ENCODE measurements at regions not wholly inside any gene's neighbourhood (a gene's known extent, or its start where the extent isn't known, plus 50 kb on each side); places are given as distances from the start of the nearest gene placed in this dataset.
A peak's percentile ranks its signal among the peaks of the same experiment; 100 is the strongest.
"Not testable (repeated sequence)": the region's sequence is repeated elsewhere in the genome, so short reads cannot be mapped to it uniquely, and the experiment has no call there.

DNA sequence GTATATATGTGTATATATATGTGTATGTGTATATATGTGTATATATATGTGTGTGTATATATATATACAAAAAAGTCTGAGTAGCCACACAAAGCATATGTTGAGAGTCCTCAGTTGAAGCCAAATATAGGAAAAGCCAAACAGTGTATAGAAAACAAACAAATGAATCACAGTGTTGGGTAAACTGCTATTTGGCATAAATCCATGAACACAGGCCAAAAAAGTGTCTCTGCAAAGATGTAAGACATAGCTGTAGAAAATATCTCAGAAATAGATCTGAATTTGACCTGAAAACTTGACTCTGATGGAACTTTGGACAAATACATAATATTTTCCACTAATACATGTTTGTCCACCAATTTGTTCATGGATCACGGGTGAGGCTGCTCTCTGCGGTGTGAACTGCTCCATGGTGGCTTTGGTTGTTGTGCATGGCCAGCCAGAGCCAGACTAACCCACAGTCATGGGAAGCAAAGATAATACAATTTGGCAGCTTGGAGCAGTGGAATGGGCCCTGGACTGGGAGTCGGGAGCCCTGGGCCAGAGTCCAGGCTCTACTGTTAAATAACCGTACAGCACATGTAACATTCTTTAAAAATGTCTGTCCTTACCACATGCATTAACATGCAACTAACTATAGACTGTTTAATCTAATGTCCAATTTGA is 76.9 kb upstream of the EED start:
- TF ChIP-seq, protein P1, sequence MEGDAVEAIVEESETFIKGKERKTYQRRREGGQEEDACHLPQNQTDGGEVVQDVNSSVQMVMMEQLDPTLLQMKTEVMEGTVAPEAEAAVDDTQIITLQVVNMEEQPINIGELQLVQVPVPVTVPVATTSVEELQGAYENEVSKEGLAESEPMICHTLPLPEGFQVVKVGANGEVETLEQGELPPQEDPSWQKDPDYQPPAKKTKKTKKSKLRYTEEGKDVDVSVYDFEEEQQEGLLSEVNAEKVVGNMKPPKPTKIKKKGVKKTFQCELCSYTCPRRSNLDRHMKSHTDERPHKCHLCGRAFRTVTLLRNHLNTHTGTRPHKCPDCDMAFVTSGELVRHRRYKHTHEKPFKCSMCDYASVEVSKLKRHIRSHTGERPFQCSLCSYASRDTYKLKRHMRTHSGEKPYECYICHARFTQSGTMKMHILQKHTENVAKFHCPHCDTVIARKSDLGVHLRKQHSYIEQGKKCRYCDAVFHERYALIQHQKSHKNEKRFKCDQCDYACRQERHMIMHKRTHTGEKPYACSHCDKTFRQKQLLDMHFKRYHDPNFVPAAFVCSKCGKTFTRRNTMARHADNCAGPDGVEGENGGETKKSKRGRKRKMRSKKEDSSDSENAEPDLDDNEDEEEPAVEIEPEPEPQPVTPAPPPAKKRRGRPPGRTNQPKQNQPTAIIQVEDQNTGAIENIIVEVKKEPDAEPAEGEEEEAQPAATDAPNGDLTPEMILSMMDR (IDR thresholded peaks at IDR 0.05): no peak
- no peak for TF ChIP-seq ZFX (IDR thresholded peaks at IDR 0.05; ENCODE audit: borderline replicate concordance)
- H3K27ac ChIP-seq: no peak overlapping the region

DNA sequence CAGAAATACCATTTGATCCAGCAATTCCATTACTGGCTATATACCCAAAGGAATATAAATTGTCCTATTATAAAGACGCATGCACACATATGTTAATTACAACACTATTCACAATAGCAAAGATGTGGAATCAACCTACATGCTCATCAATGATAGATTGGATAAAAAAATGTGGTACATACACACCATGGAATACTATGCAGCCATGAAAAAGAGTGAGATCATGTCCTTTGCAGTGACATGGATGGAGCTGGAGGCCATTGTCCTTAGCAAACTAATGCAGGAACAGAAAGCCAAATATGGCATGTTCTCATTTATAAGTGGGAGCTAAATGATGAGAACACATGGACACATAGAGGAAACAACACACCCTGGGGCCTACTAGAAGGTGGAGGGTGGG is 78.3 kb upstream of the EED start:
- H3K27ac ChIP-seq: not testable (repeated sequence)

DNA sequence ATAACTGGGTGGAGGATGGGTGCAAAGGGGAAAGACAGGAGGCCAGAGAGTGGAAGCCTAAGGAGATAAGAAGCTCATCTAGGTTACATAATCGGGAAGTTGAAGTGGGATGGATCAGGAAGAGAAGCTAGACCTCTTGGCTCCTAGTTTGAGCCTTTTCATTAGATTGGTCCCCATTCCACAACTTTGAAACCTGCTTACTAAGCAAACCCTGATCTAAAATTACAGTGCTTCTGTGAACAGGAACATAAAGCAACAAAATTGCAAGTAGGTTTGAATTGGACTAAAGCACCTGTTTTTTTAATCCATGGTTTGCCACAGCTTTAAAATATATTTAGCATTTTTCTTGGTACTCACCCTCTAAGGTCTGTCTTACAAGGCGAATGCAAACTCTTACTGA is 80.4 kb upstream of the EED start:
- no peak for TF ChIP-seq ZFX (IDR thresholded peaks at IDR 0.05; ENCODE audit: borderline replicate concordance)
- TF ChIP-seq, protein P1 (IDR thresholded peaks at IDR 0.05): no peak

DNA sequence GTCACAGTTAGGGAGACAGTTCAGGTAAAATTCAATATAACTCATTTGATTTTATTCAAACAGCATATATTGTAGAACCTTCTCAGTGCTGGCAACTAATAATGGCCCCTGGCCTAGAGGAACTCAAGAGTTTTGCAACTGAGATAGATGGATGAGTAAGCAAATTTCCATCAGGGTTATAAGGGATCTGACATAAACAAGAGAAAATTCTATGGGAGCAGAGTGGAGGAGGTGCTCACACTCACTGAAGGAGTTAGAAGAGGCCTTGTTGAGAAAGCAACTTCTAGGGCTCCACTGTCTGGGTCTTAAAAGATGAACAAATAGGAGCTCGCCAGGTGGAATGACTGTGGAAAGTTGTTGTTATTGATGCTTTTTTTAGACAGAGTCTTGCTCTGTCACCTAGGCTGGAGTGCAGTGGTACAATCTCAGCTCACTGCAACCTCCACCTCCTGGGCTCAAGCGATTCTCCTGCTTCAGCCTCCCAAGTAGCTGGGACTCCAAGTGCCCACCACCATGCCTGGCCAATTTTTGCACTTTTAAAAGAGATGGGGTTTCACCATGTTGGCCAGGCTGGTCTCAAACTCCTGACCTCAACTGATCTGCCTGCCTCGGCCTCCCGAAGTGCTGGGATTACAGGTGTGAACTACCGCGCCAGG is 81.2 kb upstream of the EED start:
- not testable (repeated sequence) for H3K27ac ChIP-seq

More for the DNA sequence above, 80.4 kb upstream of the EED start:
- no peak overlapping the region for H3K27ac ChIP-seq

DNA sequence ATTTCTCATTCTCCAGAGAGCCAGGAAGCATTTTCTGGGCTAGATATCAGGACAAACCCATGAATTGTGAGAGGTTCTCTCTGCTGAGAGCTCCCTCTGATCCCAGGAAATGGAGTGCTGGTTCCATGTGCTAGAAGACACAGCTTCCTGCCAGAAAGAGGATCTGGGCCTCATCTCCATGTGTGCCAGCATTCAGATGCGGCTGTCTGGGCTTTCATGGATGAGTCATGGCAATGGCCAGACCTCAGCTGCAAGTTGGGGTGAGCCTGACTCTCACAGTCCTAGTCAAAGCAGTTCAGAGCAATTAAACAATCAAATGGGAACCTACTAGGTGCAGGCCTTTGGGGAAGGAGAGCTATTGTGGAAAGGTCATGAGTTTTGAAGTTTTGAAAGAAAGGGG is 82.3 kb upstream of the EED start:
- TF ChIP-seq, protein P1 (IDR thresholded peaks at IDR 0.05): no peak
- TF ChIP-seq ZFX (IDR thresholded peaks at IDR 0.05; ENCODE audit: borderline replicate concordance): no peak
- H3K27ac ChIP-seq: no peak overlapping the region

DNA sequence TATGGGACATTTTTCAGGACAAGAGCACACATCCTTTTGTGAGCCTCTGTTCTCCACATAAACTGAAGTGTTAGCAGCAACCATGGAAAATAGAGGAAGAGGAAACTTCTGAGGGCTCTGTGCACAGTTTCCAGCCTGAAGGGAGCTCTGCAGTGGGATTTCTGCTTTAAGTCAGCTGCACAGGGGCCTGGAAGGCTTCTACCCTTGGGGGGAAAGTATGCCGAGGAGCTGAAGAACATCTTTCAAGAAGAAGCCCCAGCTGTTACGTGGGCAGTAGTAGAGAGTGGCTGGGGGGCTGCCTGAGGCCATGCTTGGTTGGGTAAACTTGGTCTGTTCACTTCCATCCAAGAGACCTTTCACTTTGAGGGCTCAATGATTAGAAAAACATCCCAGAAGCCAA is 82.7 kb upstream of the EED start:
- peak overlapping the region; percentile 44 for H3K27ac ChIP-seq
- no peak for TF ChIP-seq ZFX (IDR thresholded peaks at IDR 0.05; ENCODE audit: borderline replicate concordance)

DNA sequence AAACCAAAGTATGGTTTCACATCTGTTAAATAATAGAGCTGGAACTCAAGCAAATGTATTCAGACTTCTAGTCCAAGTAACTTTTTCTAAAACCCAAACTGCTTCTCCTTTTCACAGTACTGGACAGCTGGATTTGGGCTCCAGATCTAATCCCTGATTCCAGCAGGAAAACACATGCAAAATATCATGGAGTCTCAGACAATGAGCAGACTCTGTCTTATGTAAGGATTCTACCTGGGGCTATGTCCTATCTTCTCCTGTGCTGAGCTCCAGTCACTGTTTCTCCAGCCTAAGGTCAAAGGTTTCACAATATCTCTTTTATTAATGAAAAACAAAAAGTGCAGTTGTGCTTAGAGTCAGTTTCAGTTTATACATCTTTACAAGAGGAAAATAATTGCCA is 83.2 kb upstream of the EED start:
- peak overlapping the region; percentile 44 for H3K27ac ChIP-seq

DNA sequence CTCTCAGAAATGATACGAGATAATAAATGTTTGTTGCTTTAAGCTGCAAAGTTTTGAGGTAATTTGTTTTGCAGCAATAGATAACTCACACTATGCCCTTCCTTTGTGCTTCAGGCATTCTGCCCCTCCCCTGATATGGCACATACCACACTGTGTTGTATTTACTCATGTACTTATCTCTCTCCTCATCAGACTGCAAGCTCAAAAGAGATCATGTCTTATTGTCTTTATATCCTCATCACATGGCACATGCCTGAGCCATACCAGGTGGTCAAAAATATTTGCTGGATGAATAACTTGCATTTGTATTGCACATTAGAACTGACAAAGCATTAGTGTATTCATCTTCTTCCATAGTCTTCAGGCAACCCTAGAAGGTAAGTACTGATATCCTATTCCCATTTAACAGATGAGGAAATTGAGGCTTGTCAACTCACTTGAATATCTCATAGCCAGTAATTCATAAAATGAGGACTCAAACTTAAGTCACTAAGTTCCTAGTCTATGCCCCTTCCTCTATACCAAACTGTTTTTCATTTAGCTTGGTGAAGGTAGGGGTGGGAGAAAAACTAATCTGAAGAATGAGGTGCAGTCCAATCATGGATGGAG is 83.9 kb upstream of the EED start:
- no peak for TF ChIP-seq ZFX (IDR thresholded peaks at IDR 0.05; ENCODE audit: borderline replicate concordance)
- TF ChIP-seq, protein P1 (IDR thresholded peaks at IDR 0.05): no peak
- peak overlapping the region; percentile 44 for H3K27ac ChIP-seq

More for the DNA sequence above, 83.2 kb upstream of the EED start:
- TF ChIP-seq, protein P1 (IDR thresholded peaks at IDR 0.05): no peak
- TF ChIP-seq ZFX (IDR thresholded peaks at IDR 0.05; ENCODE audit: borderline replicate concordance): no peak

DNA sequence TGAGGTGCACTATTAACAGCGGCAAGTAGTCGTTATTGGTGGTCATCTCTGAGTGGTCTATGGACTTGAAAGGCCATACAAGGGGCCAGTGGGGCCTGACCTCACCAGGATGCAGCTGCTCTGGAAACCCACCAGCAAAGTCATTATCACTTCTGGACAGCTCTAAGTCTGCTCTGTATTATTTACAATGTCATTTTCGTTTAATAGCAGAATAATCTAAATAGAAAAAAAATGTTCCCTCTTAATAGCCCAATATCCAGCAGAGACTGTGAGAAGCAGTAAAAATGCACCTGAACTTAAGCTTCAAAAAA is 85.0 kb upstream of the EED start:
- H3K27ac ChIP-seq: no peak overlapping the region
- no peak for TF ChIP-seq ZFX (IDR thresholded peaks at IDR 0.05; ENCODE audit: borderline replicate concordance)
- TF ChIP-seq, protein P1 (IDR thresholded peaks at IDR 0.05): no peak

All from 22Rv1 (cell line).